Endothelial cell of umbilical vein (primary cell): ENCODE measurements at regions not wholly inside any gene's neighbourhood (a gene's known extent, or its start where the extent isn't known, plus 50 kb on each side); places are given as distances from the start of the nearest gene placed in this dataset.

ENCODE experiments used
- EZH2 ChIP-seq: IDR thresholded peaks from 2 replicates; pipeline ENCODE4 v1.6.1; 2012; ENCODE audit warnings: borderline replicate concordance, low read depth, mild to moderate bottlenecking, moderate library complexity, low read length, inconsistent platforms; ENCODE audit not compliant: severe bottlenecking
- FOS ChIP-seq: IDR thresholded peaks from 2 replicates; pipeline ENCODE4 v1.6.1; 2011; ENCODE audit warnings: mild to moderate bottlenecking, low read length, moderate library complexity, borderline replicate concordance; ENCODE audit not compliant: insufficient read depth
- JUN ChIP-seq: IDR thresholded peaks from 2 replicates; pipeline ENCODE4 v1.6.1; 2011; ENCODE audit warnings: borderline replicate concordance, low read depth; ENCODE audit not compliant: insufficient read length, insufficient read depth
- MAX ChIP-seq: IDR thresholded peaks from 2 replicates; pipeline ENCODE4 v1.6.1; 2011; ENCODE audit not compliant: insufficient read depth, insufficient read length
- POLR2A ChIP-seq: IDR thresholded peaks from 2 replicates; pipeline ENCODE4 v1.6.1; 2012; ENCODE audit warnings: low read depth, mild to moderate bottlenecking, control low read depth, low read length
- TF ChIP-seq, protein P1 (sequence below), 2 donors: IDR thresholded peaks; 1 replicate in 1 of 2; 2 replicates in 1 of 2; pipeline ENCODE4 v1.5.1; 2011; ENCODE audit warnings: low read length in 2 of 2, mild to moderate bottlenecking in 2 of 2, moderate library complexity in 2 of 2, control low read depth in 1 of 2, inconsistent platforms in 1 of 2, low read depth in 1 of 2; ENCODE audit not compliant: insufficient read depth in 1 of 2; ENCODE audit errors: extremely low read depth in 1 of 2

DNA sequence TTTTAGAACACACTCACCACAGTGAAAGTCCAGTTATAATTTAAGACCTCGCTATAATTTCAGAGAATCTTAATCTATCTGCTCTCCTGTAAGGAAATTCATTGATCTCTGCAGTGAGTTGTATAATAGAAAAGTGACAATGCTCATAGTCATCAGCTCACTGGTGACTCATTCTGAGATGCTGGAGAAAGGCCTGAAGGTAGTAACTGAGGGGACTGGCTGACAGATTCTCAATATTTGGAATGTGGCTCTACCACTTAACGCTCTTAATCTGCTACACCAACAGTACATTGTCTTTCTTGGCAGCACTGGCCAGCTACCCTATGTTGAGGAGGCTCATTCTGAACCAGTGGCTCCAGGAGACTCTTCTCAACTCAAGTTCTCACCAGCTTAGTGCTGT is 246.1 kb downstream of the RPRM start:
- TF ChIP-seq POLR2A (no peak), MAX (no peak), EZH2 (no peak), JUN (no peak), FOS (no peak)
- TF ChIP-seq, protein P1, sequence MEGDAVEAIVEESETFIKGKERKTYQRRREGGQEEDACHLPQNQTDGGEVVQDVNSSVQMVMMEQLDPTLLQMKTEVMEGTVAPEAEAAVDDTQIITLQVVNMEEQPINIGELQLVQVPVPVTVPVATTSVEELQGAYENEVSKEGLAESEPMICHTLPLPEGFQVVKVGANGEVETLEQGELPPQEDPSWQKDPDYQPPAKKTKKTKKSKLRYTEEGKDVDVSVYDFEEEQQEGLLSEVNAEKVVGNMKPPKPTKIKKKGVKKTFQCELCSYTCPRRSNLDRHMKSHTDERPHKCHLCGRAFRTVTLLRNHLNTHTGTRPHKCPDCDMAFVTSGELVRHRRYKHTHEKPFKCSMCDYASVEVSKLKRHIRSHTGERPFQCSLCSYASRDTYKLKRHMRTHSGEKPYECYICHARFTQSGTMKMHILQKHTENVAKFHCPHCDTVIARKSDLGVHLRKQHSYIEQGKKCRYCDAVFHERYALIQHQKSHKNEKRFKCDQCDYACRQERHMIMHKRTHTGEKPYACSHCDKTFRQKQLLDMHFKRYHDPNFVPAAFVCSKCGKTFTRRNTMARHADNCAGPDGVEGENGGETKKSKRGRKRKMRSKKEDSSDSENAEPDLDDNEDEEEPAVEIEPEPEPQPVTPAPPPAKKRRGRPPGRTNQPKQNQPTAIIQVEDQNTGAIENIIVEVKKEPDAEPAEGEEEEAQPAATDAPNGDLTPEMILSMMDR (IDR thresholded peaks at IDR 0.05; ENCODE audit: extremely low read depth in 1 of 2, insufficient read depth in 1 of 2, low read depth in 1 of 2, low read length in 2 of 2), result no peak
